Epithelial cell of esophagus (primary cell): ENCODE measurements at regions not wholly inside any gene's neighbourhood (a gene's known extent, or its start where the extent isn't known, plus 50 kb on each side); places are given as distances from the start of the nearest gene placed in this dataset.
"Not testable (repeated sequence)": the region's sequence is repeated elsewhere in the genome, so short reads cannot be mapped to it uniquely, and the experiment has no call there.

Source experiments
- DNase-seq: peaks from one replicate; pipeline ENCODE4 v3.0.0; 2010; ENCODE audit warnings: low read depth
- H3K4me3 ChIP-seq: 2 replicates; pipeline ENCODE4 v1.5.1; 2011; ENCODE audit warnings: mild to moderate bottlenecking, low read length, control low read depth
- CTCF ChIP-seq: IDR thresholded peaks from 2 replicates; pipeline ENCODE4 v1.5.1; 2011; ENCODE audit warnings: low read depth, mild to moderate bottlenecking, low read length, control low read depth, inconsistent platforms; ENCODE audit not compliant: insufficient read depth; ENCODE audit errors: missing control alignments

- no peak overlapping the region for H3K4me3 ChIP-seq
- no peak for TF ChIP-seq CTCF
- no peak for DNase-seq
Measured at GRCh38 chr5:3100921-3101551, 349.6 kb upstream of the IRX2 start.

GRCh38 chr5:3099954-3100353 is 348.5 kb upstream of the IRX2 start:
- DNase-seq: no peak
- no peak for TF ChIP-seq CTCF
- H3K4me3 ChIP-seq: no peak overlapping the region

GRCh38 chr5:3099526-3099925 is 348.0 kb upstream of the IRX2 start:
- no peak for TF ChIP-seq CTCF
- DNase-seq: no peak
- no peak overlapping the region for H3K4me3 ChIP-seq

- no peak overlapping the region for H3K4me3 ChIP-seq
- DNase-seq: no peak
- TF ChIP-seq CTCF: no peak
Measured at GRCh38 chr5:3098821-3099220, 347.3 kb upstream of the IRX2 start.

- TF ChIP-seq CTCF: no peak
- H3K4me3 ChIP-seq: no peak overlapping the region
- DNase-seq: no peak
Measured at GRCh38 chr5:3092664-3093063, 341.2 kb upstream of the IRX2 start.

- DNase-seq: no peak
- H3K4me3 ChIP-seq: no peak overlapping the region
- no peak for TF ChIP-seq CTCF
Measured at GRCh38 chr5:3092211-3092610, 340.7 kb upstream of the IRX2 start.

- no peak for TF ChIP-seq CTCF
- no peak overlapping the region for H3K4me3 ChIP-seq
- no peak for DNase-seq
Measured at GRCh38 chr5:3091040-3091774, 339.7 kb upstream of the IRX2 start.

- H3K4me3 ChIP-seq, DNase-seq: not testable (repeated sequence)
Measured at GRCh38 chr5:3090305-3090704, 338.8 kb upstream of the IRX2 start.
